Keratinocyte (primary cell): ENCODE measurements at regions not wholly inside any gene's neighbourhood (a gene's known extent, or its start where the extent isn't known, plus 50 kb on each side); places are given as distances from the start of the nearest gene placed in this dataset.

ENCODE experiments used
- DNase-seq: peaks from one replicate; pipeline ENCODE4 v3.0.0-alpha.2; 2011; ENCODE audit warnings: low read depth, missing footprints, low spot score
- FAIRE-seq: peaks from 2 replicates; lab custom pipeline; 2011; peaks lifted over from hg19 to GRCh38; lab: Jason Lieb, UNC
- H2AFZ ChIP-seq: 2 replicates; pipeline ENCODE4 v1.6.0; 2012; ENCODE audit warnings: low read length, control low read depth, inconsistent platforms; ENCODE audit not compliant: control insufficient read depth
- H3K27ac ChIP-seq: 2 replicates; pipeline ENCODE4 v1.5.1; 2011; ENCODE audit warnings: low read length; ENCODE audit not compliant: control insufficient read depth, insufficient read depth
- H3K27me3 ChIP-seq: 3 replicates; pipeline ENCODE4 v1.6.0; 2011; ENCODE audit warnings: low read length; ENCODE audit not compliant: control insufficient read depth, insufficient read depth; ENCODE audit errors: extremely low read depth
- H3K36me3 ChIP-seq, 2 experiments: 2 replicates in 1 of 2; 3 replicates in 1 of 2; pipeline ENCODE4 v1.5.1; 2011; ENCODE audit warnings: low read length in 2 of 2, mild to moderate bottlenecking in 1 of 2; ENCODE audit not compliant: control insufficient read depth in 2 of 2, insufficient read depth in 2 of 2; ENCODE audit errors: extremely low read depth in 1 of 2
- H3K4me1 ChIP-seq: 3 replicates; pipeline ENCODE4 v1.5.1; 2011; ENCODE audit warnings: low read length; ENCODE audit not compliant: control insufficient read depth, insufficient read depth; ENCODE audit errors: extremely low read depth
- H3K4me2 ChIP-seq: 3 replicates; pipeline ENCODE4 v1.6.0; 2011; ENCODE audit warnings: low read depth, low read length; ENCODE audit not compliant: control insufficient read depth, insufficient read depth; ENCODE audit errors: extremely low read depth
- H3K4me3 ChIP-seq, 3 experiments: fragments of 200-600 bp in 1 of 3; sonication (generic) in 1 of 3; 2 replicates in 2 of 3; 3 replicates in 1 of 3; pipeline ENCODE4 v1.5.1; 2011 to 2016; ENCODE audit warnings: low read length in 3 of 3, mild to moderate bottlenecking in 3 of 3, control low read depth in 2 of 3, inconsistent platforms in 1 of 3, low read depth in 1 of 3, mixed read lengths in 1 of 3, mixed run types in 1 of 3, moderate library complexity in 1 of 3; ENCODE audit not compliant: control insufficient read depth in 2 of 3, insufficient read depth in 2 of 3; ENCODE audit errors: extremely low read depth in 1 of 3
- H3K79me2 ChIP-seq: 2 replicates; pipeline ENCODE4 v1.6.0; 2012; ENCODE audit warnings: low read length; ENCODE audit not compliant: control insufficient read depth, insufficient read depth
- H3K9ac ChIP-seq: 3 replicates; pipeline ENCODE4 v1.6.0; 2011; ENCODE audit warnings: low read length; ENCODE audit not compliant: control insufficient read depth, insufficient read depth; ENCODE audit errors: extremely low read depth
- H3K9me1 ChIP-seq: 3 replicates; pipeline ENCODE4 v1.6.0; 2011; ENCODE audit warnings: low read length; ENCODE audit not compliant: control insufficient read depth, insufficient read depth; ENCODE audit errors: extremely low read depth
- H3K9me3 ChIP-seq: 2 replicates; pipeline ENCODE4 v1.5.1; 2012; ENCODE audit warnings: low read depth, low read length; ENCODE audit not compliant: control insufficient read depth
- H4K20me1 ChIP-seq: 3 replicates; pipeline ENCODE4 v1.6.0; 2011; ENCODE audit warnings: low read length; ENCODE audit not compliant: control insufficient read depth, insufficient read depth; ENCODE audit errors: extremely low read depth
- CTCF ChIP-seq, 3 experiments: IDR thresholded peaks in 1 of 3; conservative IDR thresholded peaks in 1 of 3; optimal IDR thresholded peaks in 1 of 3; 2 replicates in 2 of 3; 3 replicates in 1 of 3; pipeline versions ENCODE3 to v1.5.1; 2011; ENCODE audit warnings: low read length in 3 of 3, mild to moderate bottlenecking in 3 of 3, moderate library complexity in 2 of 3, control low read depth in 1 of 3, inconsistent platforms in 1 of 3; ENCODE audit not compliant: insufficient read depth in 2 of 3; ENCODE audit errors: extremely low read depth in 1 of 3
- EZH2 ChIP-seq: IDR thresholded peaks from one replicate; pipeline ENCODE4 v1.6.1; 2012; ENCODE audit warnings: inconsistent platforms, mild to moderate bottlenecking, low read length, moderate library complexity
- dilution Hi-C: fragments of 300-500 bp; cut with MboI; formaldehyde crosslinking; loops from one replicate; pipeline ENCODE4 v1.7.0; 2020; ENCODE audit warnings: low sequenced_read_pairs; ENCODE audit not compliant: extremely low pct_ligation_motif_present

DNA sequence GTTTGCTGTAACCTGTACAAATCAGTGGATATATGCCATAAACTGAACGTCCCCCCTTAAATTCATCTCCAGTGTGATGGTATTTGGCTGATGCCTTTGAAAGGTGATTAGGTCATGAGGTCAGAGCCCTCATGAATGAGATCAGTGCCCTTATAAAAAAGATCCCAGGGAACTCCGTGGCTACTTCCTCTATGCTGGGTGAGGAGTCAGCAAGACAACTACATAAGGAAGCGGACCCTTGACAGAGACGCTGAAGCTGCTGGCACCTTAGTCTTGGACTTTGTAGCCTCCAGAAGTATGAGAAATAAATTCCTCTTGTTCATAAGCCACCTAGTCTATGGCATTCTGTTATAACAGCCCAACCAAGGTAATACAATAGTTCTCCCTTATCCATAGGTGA, 215.1 kb upstream of the ZNF608 start:
- Histone ChIP-seq H3K4me3 (no peak overlapping the region), H3K9me3 (no peaks in the 10 kb centered on the region), H2AFZ (no peak overlapping the region), H3K9me1 (no peaks in the 10 kb centered on the region), H3K36me3 (no peaks in the 10 kb centered on the region), H3K79me2 (no peaks in the 10 kb centered on the region), H3K4me1 (peaks cover 10% of the 10 kb centered on the region), H3K27ac (no peak overlapping the region), H4K20me1 (no peaks in the 10 kb centered on the region), H3K4me2 (no peak overlapping the region), H3K27me3 (no peaks in the 10 kb centered on the region), H3K9ac (no peak overlapping the region)
- TF ChIP-seq EZH2 (no peak), CTCF (optimal IDR thresholded peaks at IDR 0.05 in 1 of 3, IDR thresholded peaks at IDR 0.05 in 1 of 3, conservative IDR thresholded peaks at IDR 0.05 in 1 of 3; ENCODE audit: extremely low read depth in 1 of 3, insufficient read depth in 2 of 3, low read length in 3 of 3) (no peak)
- DNase-seq (no peak), FAIRE-seq (peak; percentile 36)
- dilution Hi-C loops, result no loop called here

DNA sequence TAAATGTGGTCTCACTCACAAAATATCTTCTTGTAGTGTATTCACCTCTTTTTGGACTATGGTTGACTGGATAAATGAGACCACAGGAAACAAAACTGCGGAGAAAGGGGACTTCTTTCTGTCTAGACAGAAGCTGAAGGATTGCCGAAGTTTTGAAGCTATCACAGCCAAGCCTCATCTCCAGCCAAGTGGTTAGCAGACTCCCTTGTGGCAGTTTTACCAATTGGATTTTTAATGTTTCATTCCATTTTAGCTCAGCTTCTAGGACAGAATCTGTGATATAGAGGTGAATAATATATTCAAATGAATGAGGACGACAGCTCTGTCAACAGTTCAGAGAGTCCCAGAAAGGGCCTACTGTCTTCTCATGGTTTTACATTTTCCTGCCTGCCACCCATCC, 215.7 kb upstream of the ZNF608 start:
- Histone ChIP-seq H3K9ac (no peak overlapping the region), H4K20me1 (no peaks in the 10 kb centered on the region), H2AFZ (no peak overlapping the region), H3K9me3 (no peaks in the 10 kb centered on the region), H3K27me3 (no peaks in the 10 kb centered on the region), H3K4me3 (no peak overlapping the region), H3K4me2 (no peak overlapping the region), H3K9me1 (no peaks in the 10 kb centered on the region), H3K27ac (no peak overlapping the region), H3K36me3 (no peaks in the 10 kb centered on the region), H3K4me1 (peaks cover 10% of the 10 kb centered on the region), H3K79me2 (no peaks in the 10 kb centered on the region)
- FAIRE-seq, result no peak
- TF ChIP-seq EZH2 (no peak), CTCF (optimal IDR thresholded peaks at IDR 0.05 in 1 of 3, IDR thresholded peaks at IDR 0.05 in 1 of 3, conservative IDR thresholded peaks at IDR 0.05 in 1 of 3; ENCODE audit: extremely low read depth in 1 of 3, insufficient read depth in 2 of 3, low read length in 3 of 3) (no peak)
- dilution Hi-C loops, result no loop called here
- DNase-seq, result no peak
